HG03571 (cell line): ENCODE measurements at regions not wholly inside any gene's neighbourhood (a gene's known extent, or its start where the extent isn't known, plus 50 kb on each side); places are given as distances from the start of the nearest gene placed in this dataset.

Experiments
- ATAC-seq: cut with Tn5 transposase; IDR thresholded peaks from one replicate; pipeline ENCODE4 v1.9.1; 2021; ENCODE audit not compliant: unreplicated experiment

DNA sequence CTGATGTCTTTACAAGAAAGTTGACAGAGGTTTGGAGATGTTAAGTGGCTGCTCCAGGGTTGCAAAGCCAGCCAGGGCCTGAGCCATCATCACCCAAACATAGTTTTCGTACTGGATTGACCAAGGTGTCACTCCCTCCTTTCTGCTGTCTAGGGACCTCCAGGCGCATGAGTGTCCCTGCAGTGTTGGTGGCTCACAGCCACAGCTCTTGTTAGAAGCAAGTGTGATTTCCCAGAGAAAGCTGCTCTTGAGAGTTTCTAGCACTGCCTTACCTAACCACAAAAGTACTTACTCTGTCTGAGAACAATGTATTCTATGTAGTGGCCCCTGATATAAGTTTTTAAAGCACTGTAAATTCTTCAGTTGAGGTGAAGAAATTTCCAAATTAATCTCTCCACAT, 144.1 kb downstream of the SOX2 start:
- no peak for ATAC-seq

DNA sequence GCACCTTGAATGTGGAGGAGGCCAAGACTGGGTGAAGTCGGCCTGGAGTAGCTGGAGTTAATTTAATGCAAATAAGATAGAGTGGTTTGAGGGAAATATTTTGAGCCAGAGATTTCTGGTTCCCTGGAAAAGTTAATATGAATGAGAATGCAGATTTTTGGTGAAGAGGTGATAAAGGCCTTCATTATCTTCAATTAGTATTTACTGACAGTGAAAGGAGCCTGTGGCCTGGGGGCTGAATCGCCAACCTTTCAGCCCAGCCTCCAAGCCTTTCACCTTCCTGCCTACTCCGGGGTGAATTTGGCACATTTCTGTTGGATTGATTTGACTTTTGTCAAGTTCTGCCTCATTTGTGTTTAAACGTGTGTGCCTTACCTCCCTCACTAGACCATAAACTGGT, 147.8 kb downstream of the SOX2 start:
- no peak for ATAC-seq

DNA sequence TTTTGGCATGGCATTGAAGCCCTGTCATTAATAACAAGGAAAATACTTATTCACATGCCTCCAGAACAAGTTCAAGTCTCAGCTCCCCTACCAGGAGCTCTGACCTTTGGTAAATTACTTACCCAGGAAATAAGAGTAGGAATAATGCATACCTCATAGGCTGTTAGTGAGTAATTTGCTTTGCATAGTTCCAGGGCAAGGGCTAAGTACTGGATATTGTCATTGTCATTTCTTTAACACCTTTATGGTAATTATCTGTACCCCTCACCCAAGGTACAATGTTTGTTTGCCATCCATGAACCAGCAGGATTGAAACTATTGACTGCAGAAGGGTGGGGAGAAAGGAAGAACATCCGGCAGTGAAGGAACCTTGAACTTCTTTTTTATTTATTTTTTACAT, 148.5 kb downstream of the SOX2 start:
- no peak for ATAC-seq

DNA sequence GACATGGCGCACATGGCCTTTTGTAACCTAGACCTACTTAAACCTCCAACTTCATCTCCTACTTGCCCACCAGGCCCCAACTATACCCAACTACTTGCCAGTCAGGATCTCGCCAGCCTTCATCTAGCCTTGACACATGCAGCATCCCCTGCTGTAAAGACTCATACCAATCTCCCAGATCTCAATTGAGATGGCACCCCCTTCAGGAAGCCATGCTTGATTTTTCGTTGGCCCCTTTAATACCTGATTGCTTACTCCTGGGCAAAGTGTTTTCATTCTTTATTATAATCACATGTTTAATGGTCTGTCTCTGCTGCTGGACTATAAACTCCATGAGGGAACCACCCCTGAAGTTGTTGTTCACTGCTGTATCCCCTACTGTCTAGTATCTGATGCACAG, 150.8 kb downstream of the SOX2 start:
- no peak for ATAC-seq

DNA sequence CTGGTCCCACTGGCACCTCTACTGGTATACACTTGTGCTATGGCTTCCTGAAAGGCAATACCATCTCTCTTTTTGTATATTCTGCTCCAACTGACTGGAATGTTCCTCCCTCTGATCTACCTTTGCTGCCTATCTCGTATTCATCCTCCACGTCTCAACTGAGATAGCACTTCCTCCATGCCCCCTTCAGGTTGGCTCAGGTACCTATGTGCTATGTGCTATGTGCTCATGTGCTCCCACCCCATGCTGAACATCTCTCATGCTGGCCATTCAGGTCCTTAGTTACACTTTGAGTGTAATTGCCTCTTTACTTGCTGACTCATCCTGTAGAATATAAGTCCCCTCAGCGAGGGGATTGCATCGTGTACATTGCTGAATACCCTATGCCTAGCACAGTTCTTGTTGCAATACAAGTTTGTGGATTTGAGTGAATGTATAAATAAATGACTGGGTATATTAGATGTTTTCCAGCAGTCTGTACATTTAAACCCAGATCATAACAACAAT, 156.9 kb downstream of the SOX2 start:
- no peak for ATAC-seq

DNA sequence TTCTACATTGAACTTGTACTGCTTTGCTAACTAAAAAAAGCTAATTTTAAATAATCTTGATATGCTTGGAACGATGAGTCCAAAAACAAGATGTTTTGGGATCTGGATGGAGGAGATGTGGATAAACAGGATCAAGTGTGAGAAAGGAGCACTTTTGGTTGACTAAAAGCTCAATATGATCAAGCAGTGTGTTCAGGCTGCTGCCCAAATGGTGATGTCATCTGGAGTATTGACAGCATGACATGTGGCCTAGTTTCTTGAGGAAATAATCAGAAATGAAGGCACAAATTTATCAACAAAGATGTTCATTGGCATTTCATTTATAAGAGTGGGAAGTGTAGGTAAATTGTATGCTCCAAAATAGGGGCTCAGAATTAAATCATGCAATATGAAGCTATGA, 161.2 kb downstream of the SOX2 start:
- ATAC-seq, result no peak

DNA sequence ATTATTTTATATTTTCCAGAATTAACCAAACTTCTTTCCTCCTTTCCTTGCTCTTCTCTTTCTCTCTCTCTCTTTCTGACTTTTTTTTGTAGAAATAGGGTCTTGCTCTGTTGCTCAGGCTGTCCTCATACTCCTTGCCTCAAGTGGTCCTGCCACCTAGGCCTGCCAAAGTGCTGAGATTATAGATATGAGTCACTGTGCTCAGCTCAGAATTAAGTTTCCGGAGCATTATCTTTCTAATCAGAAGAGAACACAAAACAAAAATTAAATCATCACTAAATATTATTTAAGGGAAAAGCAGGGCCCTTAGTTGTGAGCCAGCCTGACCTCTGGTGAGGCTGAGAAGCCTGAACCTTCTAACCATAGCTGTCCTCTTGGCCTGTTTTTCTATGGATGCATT, 168.2 kb downstream of the SOX2 start:
- ATAC-seq, result no peak

DNA sequence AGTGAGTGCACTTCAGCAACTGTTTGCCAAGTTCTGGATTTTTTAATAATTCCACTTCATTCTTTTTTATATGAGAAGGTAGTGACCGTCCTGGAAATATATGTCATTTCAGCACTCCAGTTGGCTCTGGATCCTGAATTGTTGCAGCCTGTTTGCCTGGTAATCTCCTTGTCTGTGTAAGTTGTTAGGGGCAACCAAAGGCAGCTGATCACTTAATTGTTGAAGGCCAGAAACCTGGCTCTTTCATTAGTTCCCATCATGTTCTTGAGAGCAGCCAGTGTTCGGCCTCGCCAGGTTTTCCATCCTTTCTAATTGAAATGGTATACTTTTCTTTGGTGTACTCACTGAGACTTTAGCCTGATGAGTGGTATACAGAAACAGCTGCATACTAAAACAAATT, 168.6 kb downstream of the SOX2 start:
- no peak for ATAC-seq

DNA sequence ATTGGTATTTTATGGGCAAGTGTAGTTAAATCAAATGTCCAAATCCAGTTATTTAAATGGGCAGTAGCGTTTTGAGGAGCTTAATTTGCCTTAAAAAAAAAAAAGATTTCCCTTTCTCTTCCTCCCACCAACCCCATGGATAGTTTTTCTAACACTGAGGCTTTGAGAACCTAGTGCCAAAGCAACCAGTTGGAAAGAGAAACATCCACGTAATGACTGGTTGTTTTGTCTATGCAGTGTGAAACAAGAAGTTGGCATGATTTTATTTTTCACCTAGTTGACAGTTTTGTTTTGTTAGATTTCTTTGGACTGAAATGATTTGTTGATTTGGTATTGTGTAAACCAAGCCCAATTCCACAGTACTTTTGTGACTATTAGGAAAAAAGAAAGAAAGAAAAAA, 170.0 kb downstream of the SOX2 start:
- ATAC-seq, result no peak

DNA sequence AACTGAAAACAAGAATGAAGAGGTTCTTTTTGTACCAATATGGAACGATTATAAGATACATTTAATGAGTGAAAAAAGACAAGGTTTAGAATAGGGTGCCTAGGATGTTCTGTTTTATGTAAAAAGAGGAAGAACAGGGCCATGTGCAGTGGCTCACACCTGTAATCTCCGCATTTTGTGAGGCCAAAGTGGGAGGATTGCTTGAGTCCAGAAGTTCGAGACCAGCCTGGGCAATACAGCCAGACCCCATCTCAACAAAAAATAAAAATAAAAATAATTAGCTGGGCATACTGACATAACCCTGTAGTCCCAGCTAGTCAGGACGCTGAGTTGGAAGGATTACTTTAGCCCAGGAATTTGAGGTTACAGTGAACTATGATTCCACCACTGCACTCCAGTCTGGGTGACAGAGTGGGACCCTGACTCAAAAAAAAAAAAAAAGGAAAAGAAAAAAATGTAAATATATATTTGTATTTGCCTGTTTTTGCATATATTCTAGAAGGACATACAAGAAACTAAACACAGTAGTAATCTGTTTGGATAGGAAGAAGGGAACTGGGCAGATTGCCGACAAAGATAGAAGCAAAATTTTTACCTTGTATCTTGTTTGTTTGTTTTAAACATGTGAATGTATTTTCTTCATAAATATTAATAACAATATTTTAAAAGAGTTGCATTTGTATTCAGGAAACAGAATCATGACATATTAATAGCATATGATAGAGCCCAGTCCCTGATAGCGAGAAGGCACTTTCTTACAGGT, 174.3 kb downstream of the SOX2 start:
- no peak for ATAC-seq

DNA sequence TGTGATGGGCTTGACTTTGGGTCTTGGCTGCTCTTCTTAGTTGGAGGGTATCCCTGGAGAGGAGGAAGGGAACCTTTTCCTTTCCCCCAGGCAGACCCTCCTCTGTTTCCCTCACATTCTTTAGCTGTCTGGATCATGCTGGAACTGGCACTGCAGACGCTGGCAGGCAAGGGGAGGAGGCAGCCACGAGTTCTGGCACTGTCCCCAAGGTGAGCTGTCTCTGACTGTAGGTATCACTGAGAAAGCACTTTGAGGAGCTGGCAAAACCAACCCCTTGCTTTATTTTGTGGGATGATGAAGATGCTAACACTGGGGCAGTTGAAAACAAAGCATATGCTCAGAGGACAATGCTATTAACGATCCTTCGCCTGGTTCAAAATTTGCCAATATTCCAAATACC, 175.0 kb downstream of the SOX2 start:
- no peak for ATAC-seq

DNA sequence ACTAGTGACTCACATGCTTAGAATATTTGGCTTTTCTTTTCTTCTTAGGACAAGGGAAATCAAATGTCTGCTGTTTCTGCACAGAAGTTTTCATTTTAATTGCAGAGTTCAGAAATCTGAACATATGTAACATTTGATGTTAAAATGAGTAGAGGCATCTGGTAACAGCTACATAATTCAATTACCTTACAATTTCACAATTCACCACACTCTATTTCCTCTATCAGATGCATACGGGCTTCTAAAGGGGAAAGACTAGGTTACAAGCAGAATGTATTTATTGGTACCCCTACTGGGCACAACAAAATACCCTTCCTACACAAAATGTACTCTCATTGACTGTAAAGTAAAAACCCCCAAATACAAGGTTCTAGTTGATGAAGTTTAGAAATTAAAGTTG, 176.0 kb downstream of the SOX2 start:
- no peak for ATAC-seq

DNA sequence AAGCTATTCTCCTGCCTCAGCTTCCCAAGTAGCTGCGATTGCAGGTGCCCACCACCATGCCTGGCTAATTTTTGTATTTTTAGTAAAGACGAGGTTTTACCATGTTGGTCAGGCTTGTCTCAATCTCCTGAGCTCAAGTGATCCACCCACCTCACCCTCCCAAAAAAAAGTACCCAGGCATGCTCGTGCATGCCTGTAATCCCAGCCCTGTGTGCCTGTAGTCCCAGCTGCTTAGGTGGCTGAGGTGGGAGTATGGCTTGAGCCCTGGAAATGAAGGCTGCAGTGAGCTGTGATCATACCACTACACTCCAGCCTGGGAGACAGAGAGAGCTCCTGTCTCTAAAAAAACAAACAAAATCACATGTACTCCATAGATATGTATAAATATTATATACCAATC, 176.5 kb downstream of the SOX2 start:
- no peak for ATAC-seq

DNA sequence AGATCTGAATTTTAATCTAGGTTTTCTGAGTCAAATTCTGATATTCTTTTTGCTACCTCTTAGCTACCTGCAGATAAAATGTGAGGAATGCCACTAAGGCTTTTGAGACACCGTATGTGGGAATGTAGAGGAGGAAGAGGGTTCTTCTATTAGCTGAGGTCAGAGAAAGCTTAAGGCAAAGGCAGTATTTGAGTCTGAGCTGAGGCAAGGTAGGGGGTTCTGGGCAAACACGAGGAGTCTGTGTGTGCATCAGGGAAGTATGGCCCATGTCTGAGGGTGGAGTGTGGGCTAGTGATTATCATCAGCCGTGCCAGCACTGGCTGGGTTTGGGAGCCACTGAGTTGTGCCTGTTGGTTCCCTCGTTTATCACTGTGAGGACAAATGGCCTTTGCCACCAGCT, 181.1 kb downstream of the SOX2 start:
- no peak for ATAC-seq

DNA sequence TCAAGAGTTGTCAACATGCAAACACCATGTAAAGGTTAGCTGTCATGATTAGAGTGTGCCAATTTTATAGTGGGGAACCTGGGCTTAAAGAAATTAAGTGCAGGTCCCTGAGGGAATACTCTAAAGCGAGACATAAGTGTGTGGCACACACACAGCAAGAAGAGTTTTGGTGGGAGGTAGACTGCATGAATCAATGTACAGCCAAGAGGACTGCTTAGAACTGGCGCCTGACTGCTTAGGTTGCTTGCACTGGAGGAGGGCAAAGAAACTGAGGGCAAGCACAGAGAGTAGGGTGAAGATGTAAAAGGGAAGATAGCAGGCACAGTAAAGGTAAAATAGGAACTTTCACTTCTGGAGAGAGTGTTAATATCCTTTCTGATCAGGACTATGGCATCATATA, 184.9 kb downstream of the SOX2 start:
- no peak for ATAC-seq

DNA sequence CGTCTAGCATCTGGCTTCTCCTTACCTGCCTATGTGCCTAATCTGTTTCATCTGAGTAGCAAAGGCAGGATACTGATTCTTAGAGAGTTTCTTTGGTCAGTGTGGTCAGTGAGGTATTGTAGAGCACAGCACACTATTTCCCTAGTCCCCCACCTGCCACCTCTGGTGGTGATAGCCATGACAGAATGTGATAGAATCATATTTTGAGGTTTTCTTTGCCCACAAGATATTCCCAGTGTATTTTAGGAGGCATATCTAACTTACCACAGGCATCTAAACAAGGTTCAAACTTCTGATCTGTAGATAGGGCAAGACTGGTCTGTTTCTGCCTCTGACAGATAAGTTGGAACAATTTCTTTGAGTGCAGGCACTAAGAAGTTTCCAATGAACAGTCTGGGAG, 188.0 kb downstream of the SOX2 start:
- ATAC-seq, result no peak

DNA sequence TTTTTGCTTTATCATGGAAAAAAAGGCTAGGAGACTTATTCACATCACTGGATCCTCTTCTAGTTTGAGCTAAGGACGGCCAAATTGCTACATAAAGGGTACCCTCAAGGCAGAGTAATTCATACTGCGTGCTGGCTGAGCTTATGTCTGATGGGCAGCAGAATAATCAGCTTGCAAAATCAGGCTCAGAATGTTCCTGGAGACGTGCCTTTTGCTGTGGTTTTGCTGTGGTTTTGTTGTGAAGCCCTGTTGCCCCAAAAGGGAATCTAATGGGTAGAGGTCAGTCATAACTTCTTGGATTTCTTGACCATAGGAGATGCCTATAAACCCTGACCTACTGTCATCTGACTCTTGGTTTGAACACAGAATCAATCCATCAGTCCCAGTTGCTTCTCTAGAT, 189.9 kb downstream of the SOX2 start:
- ATAC-seq, result no peak

DNA sequence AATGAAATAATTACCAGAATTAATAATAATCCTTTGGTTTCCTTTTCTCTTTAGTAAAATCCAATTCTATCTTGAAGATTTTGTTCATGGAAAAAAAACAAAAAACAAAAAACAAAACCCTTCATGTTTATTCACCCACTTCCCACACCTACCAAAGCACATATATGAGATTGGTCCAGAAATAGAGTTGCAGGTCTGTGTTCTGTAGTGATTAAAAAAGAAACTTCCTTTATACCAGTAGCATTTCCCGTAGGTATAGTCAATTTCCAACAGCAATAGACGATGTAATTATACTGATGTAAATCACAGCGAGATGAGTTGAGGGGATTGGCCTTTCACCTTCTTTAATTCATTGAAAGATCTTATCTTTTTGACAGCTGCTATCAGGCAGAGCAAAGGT, 194.6 kb downstream of the SOX2 start:
- no peak for ATAC-seq

DNA sequence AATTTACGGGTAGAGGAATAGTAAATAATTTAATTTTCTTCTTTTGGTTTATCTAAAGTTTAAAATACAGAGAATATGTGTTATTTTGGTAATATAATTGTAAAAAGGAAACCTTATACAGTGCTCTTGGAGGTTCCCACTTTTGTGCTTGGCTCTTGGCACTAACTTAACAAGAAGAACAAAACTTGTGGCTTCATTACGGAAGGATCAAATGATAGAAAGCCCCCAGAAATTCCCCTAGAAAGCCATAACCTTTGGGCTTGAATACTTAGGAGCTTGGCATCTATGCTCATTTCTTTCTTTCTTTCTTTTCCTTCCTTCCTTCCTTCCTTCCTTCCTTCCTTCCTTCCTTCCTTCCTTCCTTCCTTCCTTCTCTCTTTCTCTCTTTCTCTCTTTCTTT, 197.5 kb downstream of the SOX2 start:
- ATAC-seq, result no peak

DNA sequence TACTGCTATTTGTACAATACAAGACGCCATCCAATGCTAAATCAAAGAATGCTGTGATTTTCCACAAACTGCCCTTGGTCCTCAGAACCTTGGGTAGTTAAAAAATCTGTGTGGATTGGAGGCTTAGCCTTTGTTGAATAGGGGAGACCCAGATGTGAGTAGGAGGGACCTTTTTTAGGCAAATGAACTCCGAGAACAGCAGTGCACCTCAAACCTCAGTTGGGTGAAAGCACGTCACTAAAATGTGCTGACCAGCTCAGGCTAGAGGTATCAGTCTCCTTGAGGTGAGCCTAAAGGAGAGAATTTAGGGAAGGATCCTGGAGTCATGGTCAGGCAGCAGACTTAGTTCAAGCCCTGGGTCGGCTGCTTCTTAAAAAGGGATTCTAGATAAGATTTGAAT, 200.7 kb downstream of the SOX2 start:
- no peak for ATAC-seq

DNA sequence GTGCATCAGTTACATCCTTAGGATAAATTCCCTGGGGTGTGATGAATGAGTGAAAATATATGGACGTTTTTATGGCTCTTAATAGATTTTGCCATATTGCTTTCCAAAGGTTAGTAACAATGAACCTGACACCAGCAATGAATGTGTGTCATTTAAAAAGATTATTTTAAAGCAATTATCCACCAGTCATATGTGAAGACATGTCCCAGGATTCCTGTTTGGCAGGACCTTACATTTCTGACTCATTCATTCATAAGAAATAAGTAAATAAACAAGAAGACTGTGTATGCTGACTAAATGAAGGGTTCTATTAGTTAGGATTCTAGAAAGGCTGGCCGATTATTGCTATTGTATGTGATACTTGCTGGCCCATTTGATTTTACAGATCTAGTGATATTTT, 201.5 kb downstream of the SOX2 start:
- ATAC-seq, result no peak

DNA sequence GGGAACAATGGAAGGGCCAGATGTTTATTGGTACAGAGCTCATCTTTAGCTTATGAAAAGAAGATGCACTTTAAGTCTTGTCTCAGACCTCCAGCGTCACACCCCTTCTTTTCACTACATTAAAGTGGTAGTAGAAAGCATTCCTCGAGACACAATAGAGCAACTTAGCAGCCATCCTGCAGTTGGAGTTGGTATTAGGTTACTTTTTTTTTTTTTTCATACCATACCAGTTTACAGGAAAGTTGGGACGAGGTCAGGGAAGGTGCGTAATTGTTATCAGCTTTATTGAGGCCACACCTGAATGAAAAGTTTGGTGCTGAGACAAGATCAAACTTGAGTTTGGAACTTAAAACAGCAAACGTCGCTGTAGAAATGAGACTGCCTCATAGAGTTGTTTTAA, 203.8 kb downstream of the SOX2 start:
- no peak for ATAC-seq

DNA sequence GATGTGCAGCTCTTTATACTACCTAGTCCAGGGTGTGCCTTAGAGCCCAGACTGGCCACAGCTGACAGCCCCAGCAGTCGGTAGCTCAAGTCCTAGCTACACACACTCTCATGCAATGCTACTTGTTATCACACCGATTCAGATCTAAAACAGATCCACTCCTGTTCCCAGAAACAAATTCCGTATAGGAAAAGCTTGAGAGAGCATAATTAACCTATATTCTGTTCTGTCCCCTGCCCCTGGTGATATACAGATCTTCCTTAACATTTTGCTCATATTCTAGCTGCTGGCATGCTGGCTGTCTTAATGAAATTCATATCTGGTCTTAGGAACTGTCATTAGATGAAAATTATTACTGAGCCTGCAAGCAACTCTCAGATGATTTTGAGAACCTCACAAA, 204.3 kb downstream of the SOX2 start:
- no peak for ATAC-seq
